ENCODE measurements at regions not wholly inside any gene's neighbourhood (a gene's known extent, or its start where the extent isn't known, plus 50 kb on each side); places are given as distances from the start of the nearest gene placed in this dataset.
A peak's percentile ranks its signal among the peaks of the same experiment; 100 is the strongest.

DNA sequence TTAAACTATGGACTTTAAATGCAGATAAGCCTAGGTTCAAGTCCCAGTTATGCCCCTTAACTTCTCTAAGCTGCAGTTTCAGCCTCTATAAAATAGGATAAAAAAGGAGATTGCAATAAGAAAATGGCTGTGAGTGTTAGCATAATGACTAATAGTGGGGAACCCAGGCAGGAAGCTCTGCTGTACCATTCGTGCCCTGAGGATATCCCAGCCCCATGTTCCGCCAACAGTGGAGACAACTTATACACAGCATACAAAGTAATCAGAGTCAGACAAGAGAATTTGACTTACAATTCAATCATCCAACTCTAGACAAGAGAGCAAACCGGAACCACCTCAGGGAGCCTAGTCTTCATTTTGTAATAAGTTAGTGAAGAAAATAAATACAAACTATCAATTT lies 141.5 kb upstream of the FSTL4 start:
- ATAC-seq = peak; percentile 98
- Histone ChIP-seq H3K9ac (ENCODE audit: low read length) (peak overlapping the region; percentile 28; the same call in 1 of the 2 replicates), H3K4me2 (ENCODE audit: low read length) (peak overlapping the region; percentile 54), H3K27ac (ENCODE audit: low read length) (peak overlapping the region; percentile 61), H3F3A (ENCODE audit: low read length, unreplicated experiment) (peaks cover 5% of the 10 kb centered on the region), H3K4me3 (ENCODE audit: low read length) (no peak overlapping the region), H3K79me2 (ENCODE audit: low read length) (no peaks in the 10 kb centered on the region), H3K9me2 (replicated peaks; ENCODE audit: low read length) (no peaks in the 10 kb centered on the region), H3K27me3 (ENCODE audit: low read length) (no peaks in the 10 kb centered on the region), H3K4me1 (ENCODE audit: insufficient read depth, low read length) (peaks cover 17% of the 10 kb centered on the region), H4K20me1 (ENCODE audit: low read length) (no peaks in the 10 kb centered on the region), H3K9me3 (ENCODE audit: low read length) (no peaks in the 10 kb centered on the region), H3K36me3 (ENCODE audit: low read depth, low read length) (no peaks in the 10 kb centered on the region), H2AFZ (ENCODE audit: low read length) (peak overlapping the region; percentile 53; the same call in 1 of the 2 replicates)
- DNase-seq = peak; percentile 85
- intact Hi-C loops (cut with micrococcal nuclease) = loop anchor here (2.0 to 5.0 kb wide), 2 partner anchors 67 to 92 kb away; no protein-coding TSS in a partner anchor
- BruUV-seq (replicated peaks) = no TSS peak
- ChIA-PET POLR2A (ENCODE audit: unreplicated experiment) (no interaction called here), CTCF (no interaction called here)
- TF ChIP-seq, protein P1, sequence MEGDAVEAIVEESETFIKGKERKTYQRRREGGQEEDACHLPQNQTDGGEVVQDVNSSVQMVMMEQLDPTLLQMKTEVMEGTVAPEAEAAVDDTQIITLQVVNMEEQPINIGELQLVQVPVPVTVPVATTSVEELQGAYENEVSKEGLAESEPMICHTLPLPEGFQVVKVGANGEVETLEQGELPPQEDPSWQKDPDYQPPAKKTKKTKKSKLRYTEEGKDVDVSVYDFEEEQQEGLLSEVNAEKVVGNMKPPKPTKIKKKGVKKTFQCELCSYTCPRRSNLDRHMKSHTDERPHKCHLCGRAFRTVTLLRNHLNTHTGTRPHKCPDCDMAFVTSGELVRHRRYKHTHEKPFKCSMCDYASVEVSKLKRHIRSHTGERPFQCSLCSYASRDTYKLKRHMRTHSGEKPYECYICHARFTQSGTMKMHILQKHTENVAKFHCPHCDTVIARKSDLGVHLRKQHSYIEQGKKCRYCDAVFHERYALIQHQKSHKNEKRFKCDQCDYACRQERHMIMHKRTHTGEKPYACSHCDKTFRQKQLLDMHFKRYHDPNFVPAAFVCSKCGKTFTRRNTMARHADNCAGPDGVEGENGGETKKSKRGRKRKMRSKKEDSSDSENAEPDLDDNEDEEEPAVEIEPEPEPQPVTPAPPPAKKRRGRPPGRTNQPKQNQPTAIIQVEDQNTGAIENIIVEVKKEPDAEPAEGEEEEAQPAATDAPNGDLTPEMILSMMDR (conservative IDR thresholded peaks at IDR 0.05; ENCODE audit: low read depth, low read length) = no peak
- TF ChIP-seq EZH2phosphoT487 (IDR thresholded peaks at IDR 0.05; ENCODE audit: borderline replicate concordance, low read length) (no peak), EZH2 (IDR thresholded peaks at IDR 0.05; ENCODE audit: low read length, unreplicated experiment) (no peak)

DNA sequence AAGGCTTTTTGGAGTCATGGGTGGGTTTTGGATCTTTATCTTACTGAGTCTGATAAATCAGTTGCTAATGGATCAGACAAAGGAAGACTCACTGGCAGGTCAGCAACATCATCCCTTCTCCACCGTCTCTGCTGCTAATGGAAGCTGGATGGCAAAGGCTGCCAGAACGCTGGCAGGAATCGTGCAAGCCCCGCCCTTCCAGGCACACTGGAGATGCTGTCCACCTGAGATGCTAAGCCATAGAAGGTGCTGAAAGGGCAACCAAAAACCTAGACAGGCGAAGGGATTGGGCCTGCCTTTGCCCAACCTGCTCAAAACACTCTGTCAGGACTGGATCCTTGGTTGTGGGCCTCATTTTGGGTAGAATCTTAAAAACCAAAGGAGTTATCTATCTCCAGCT lies 139.5 kb upstream of the FSTL4 start:
- peaks cover 17% of the 10 kb centered on the region for H3K4me1 ChIP-seq (ENCODE audit: insufficient read depth, low read length)
- CTCF ChIA-PET = no interaction called here
- no peak overlapping the region for H3K4me2 ChIP-seq (ENCODE audit: low read length)
- intact Hi-C loops (cut with micrococcal nuclease) = loop anchor here (2.0 to 5.0 kb wide), 2 partner anchors 65 to 90 kb away; no protein-coding TSS in a partner anchor
- H3K9me3 ChIP-seq (ENCODE audit: low read length) = no peaks in the 10 kb centered on the region
- POLR2A ChIA-PET (ENCODE audit: unreplicated experiment) = no interaction called here
- no peak overlapping the region for H3K27ac ChIP-seq (ENCODE audit: low read length)
- H3K36me3 ChIP-seq (ENCODE audit: low read depth, low read length) = no peaks in the 10 kb centered on the region
- no peak overlapping the region for H3K9ac ChIP-seq (ENCODE audit: low read length)
- no peaks in the 10 kb centered on the region for H3K27me3 ChIP-seq (ENCODE audit: low read length)
- no TSS peak for BruUV-seq (replicated peaks)
- no peak for DNase-seq
- no peaks in the 10 kb centered on the region for H3K79me2 ChIP-seq (ENCODE audit: low read length)
- H3K4me3 ChIP-seq (ENCODE audit: low read length) = no peak overlapping the region
- no peak overlapping the region for H2AFZ ChIP-seq (ENCODE audit: low read length)
- H3F3A ChIP-seq (ENCODE audit: low read length, unreplicated experiment) = peaks cover 5% of the 10 kb centered on the region
- ATAC-seq = no peak
- no peaks in the 10 kb centered on the region for H4K20me1 ChIP-seq (ENCODE audit: low read length)
- no peaks in the 10 kb centered on the region for H3K9me2 ChIP-seq (replicated peaks; ENCODE audit: low read length)
- TF ChIP-seq EZH2 (IDR thresholded peaks at IDR 0.05; ENCODE audit: low read length, unreplicated experiment) = no peak
- TF ChIP-seq, protein P1 (conservative IDR thresholded peaks at IDR 0.05; ENCODE audit: low read depth, low read length) = no peak
- no peak for TF ChIP-seq EZH2phosphoT487 (IDR thresholded peaks at IDR 0.05; ENCODE audit: borderline replicate concordance, low read length)

DNA sequence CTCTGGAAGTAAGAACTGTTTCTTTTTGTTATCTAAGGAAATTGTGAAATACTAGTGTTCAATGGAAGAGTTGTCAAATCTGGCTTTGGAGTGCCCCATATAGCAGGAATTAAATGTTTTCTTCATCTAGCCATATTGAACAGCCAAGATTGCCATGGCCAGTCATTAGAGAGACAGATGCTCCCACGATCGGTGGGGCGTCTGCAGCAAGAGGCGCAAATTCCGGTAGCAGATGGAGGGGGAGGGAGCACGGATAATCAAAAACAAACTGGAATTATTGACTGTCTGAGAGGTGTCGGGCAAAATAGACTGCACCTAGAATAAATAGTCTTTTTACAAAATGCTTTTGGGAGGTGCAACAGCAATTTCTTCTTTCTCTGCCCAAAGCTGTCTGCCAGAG lies 139.1 kb upstream of the FSTL4 start:
- no peak for TF ChIP-seq EZH2 (IDR thresholded peaks at IDR 0.05; ENCODE audit: low read length, unreplicated experiment)
- peaks cover 5% of the 10 kb centered on the region for H3F3A ChIP-seq (ENCODE audit: low read length, unreplicated experiment)
- intact Hi-C loops (cut with micrococcal nuclease) = loop anchor here (5.0 kb wide), 1 partner anchor 89 kb away; no protein-coding TSS in a partner anchor
- ChIA-PET POLR2A (ENCODE audit: unreplicated experiment) (no interaction called here), CTCF (no interaction called here)
- H2AFZ ChIP-seq (ENCODE audit: low read length) = no peak overlapping the region
- ATAC-seq (no peak), DNase-seq (no peak)
- no peaks in the 10 kb centered on the region for H3K36me3 ChIP-seq (ENCODE audit: low read depth, low read length)
- H3K27me3 ChIP-seq (ENCODE audit: low read length) = no peaks in the 10 kb centered on the region
- H3K9me2 ChIP-seq (replicated peaks; ENCODE audit: low read length) = no peaks in the 10 kb centered on the region
- H3K9ac ChIP-seq (ENCODE audit: low read length) = no peak overlapping the region
- no peaks in the 10 kb centered on the region for H3K9me3 ChIP-seq (ENCODE audit: low read length)
- no peak overlapping the region for H3K4me2 ChIP-seq (ENCODE audit: low read length)
- H3K4me3 ChIP-seq (ENCODE audit: low read length) = no peak overlapping the region
- no peak overlapping the region for H3K27ac ChIP-seq (ENCODE audit: low read length)
- no peaks in the 10 kb centered on the region for H3K79me2 ChIP-seq (ENCODE audit: low read length)
- H3K4me1 ChIP-seq (ENCODE audit: insufficient read depth, low read length) = peaks cover 17% of the 10 kb centered on the region
- no TSS peak for BruUV-seq (replicated peaks)
- no peaks in the 10 kb centered on the region for H4K20me1 ChIP-seq (ENCODE audit: low read length)

Data from PC-3 (cell line).